Liver (tissue), 3 donors: ENCODE measurements at regions not wholly inside any gene's neighbourhood (a gene's known extent, or its start where the extent isn't known, plus 50 kb on each side); places are given as distances from the start of the nearest gene placed in this dataset.

Experiments
- ATF3 ChIP-seq: IDR thresholded peaks from 2 replicates; pipeline ENCODE4 v1.6.1; 2016; ENCODE audit warnings: antibody characterized with exemption
- CTCF ChIP-seq: fragments of 150-350 bp; IDR thresholded peaks from 2 replicates; pipeline ENCODE4 v1.5.1; 2017; ENCODE audit warnings: improper control_type of control experiment, low read depth, low read length; ENCODE audit not compliant: missing input control
- EGR1 ChIP-seq, 2 donors: IDR thresholded peaks; 2 replicates each; pipeline ENCODE4 v1.6.1; 2016 to 2018; ENCODE audit warnings: antibody characterized with exemption in 2 of 2, low read depth in 2 of 2
- GABPA ChIP-seq, 2 donors: IDR thresholded peaks in 1 of 2; conservative IDR thresholded peaks in 1 of 2; 2 replicates each; pipeline ENCODE4 v1.6.1; 2016; ENCODE audit warnings: antibody characterized with exemption in 2 of 2, mild to moderate bottlenecking in 1 of 2, moderate library complexity in 1 of 2
- MAX ChIP-seq: IDR thresholded peaks from 2 replicates; pipeline ENCODE4 v1.6.1; 2016; ENCODE audit warnings: antibody characterized with exemption
- RAD21 ChIP-seq, 2 donors: IDR thresholded peaks; 2 replicates each; pipeline ENCODE4 v1.6.1; 2016; ENCODE audit warnings: antibody characterized with exemption in 2 of 2, mild to moderate bottlenecking in 2 of 2
- REST ChIP-seq: IDR thresholded peaks from 2 replicates; pipeline ENCODE4 v1.6.1; 2016; ENCODE audit warnings: antibody characterized with exemption, mild to moderate bottlenecking
- RXRA ChIP-seq, 2 donors: IDR thresholded peaks; 2 replicates each; pipeline ENCODE4 v1.6.1; 2017 to 2018; ENCODE audit warnings: antibody characterized with exemption in 2 of 2, mild to moderate bottlenecking in 1 of 2
- TAF1 ChIP-seq: conservative IDR thresholded peaks from 2 replicates; pipeline ENCODE4 v1.6.1; 2016; ENCODE audit warnings: antibody characterized with exemption, mild to moderate bottlenecking
- YY1 ChIP-seq: IDR thresholded peaks from 2 replicates; pipeline ENCODE4 v1.6.1; 2016; ENCODE audit warnings: antibody characterized with exemption, mild to moderate bottlenecking
- ZBTB33 ChIP-seq: IDR thresholded peaks from 2 replicates; pipeline ENCODE4 v1.6.1; 2016; ENCODE audit warnings: antibody characterized with exemption
- donor health status: healthy.
- donor health status: healthy.

- TF ChIP-seq CTCF (no peak), MAX (no peak), RXRA (IDR thresholded peaks at IDR 0.05) (no peak), GABPA (IDR thresholded peaks at IDR 0.05 in 1 of 2, conservative IDR thresholded peaks at IDR 0.05 in 1 of 2) (no peak), ATF3 (no peak), REST (no peak), ZBTB33 (no peak), TAF1 (no peak), RAD21 (IDR thresholded peaks at IDR 0.05) (no peak), EGR1 (IDR thresholded peaks at IDR 0.05; ENCODE audit: low read depth in 2 of 2) (no peak), YY1 (no peak)
Measured at GRCh38 chr1:208741296-208741695, 497.1 kb upstream of the PLXNA2 start.
